Keratinocyte (primary cell): ENCODE measurements at regions not wholly inside any gene's neighbourhood (a gene's known extent, or its start where the extent isn't known, plus 50 kb on each side); places are given as distances from the start of the nearest gene placed in this dataset.

Experiments
- DNase-seq: peaks from one replicate; pipeline ENCODE4 v3.0.0-alpha.2; 2011; ENCODE audit warnings: low read depth, missing footprints, low spot score
- FAIRE-seq: peaks from 2 replicates; lab custom pipeline; 2011; peaks lifted over from hg19 to GRCh38; lab: Jason Lieb, UNC
- H2AFZ ChIP-seq: 2 replicates; pipeline ENCODE4 v1.6.0; 2012; ENCODE audit warnings: low read length, control low read depth, inconsistent platforms; ENCODE audit not compliant: control insufficient read depth
- H3K27ac ChIP-seq: 2 replicates; pipeline ENCODE4 v1.5.1; 2011; ENCODE audit warnings: low read length; ENCODE audit not compliant: control insufficient read depth, insufficient read depth
- H3K27me3 ChIP-seq: 3 replicates; pipeline ENCODE4 v1.6.0; 2011; ENCODE audit warnings: low read length; ENCODE audit not compliant: control insufficient read depth, insufficient read depth; ENCODE audit errors: extremely low read depth
- H3K36me3 ChIP-seq, 2 experiments: 2 replicates in 1 of 2; 3 replicates in 1 of 2; pipeline ENCODE4 v1.5.1; 2011; ENCODE audit warnings: low read length in 2 of 2, mild to moderate bottlenecking in 1 of 2; ENCODE audit not compliant: control insufficient read depth in 2 of 2, insufficient read depth in 2 of 2; ENCODE audit errors: extremely low read depth in 1 of 2
- H3K4me1 ChIP-seq: 3 replicates; pipeline ENCODE4 v1.5.1; 2011; ENCODE audit warnings: low read length; ENCODE audit not compliant: control insufficient read depth, insufficient read depth; ENCODE audit errors: extremely low read depth
- H3K4me2 ChIP-seq: 3 replicates; pipeline ENCODE4 v1.6.0; 2011; ENCODE audit warnings: low read depth, low read length; ENCODE audit not compliant: control insufficient read depth, insufficient read depth; ENCODE audit errors: extremely low read depth
- H3K4me3 ChIP-seq, 3 experiments: fragments of 200-600 bp in 1 of 3; sonication (generic) in 1 of 3; 2 replicates in 2 of 3; 3 replicates in 1 of 3; pipeline ENCODE4 v1.5.1; 2011 to 2016; ENCODE audit warnings: low read length in 3 of 3, mild to moderate bottlenecking in 3 of 3, control low read depth in 2 of 3, inconsistent platforms in 1 of 3, low read depth in 1 of 3, mixed read lengths in 1 of 3, mixed run types in 1 of 3, moderate library complexity in 1 of 3; ENCODE audit not compliant: control insufficient read depth in 2 of 3, insufficient read depth in 2 of 3; ENCODE audit errors: extremely low read depth in 1 of 3
- H3K79me2 ChIP-seq: 2 replicates; pipeline ENCODE4 v1.6.0; 2012; ENCODE audit warnings: low read length; ENCODE audit not compliant: control insufficient read depth, insufficient read depth
- H3K9ac ChIP-seq: 3 replicates; pipeline ENCODE4 v1.6.0; 2011; ENCODE audit warnings: low read length; ENCODE audit not compliant: control insufficient read depth, insufficient read depth; ENCODE audit errors: extremely low read depth
- H3K9me1 ChIP-seq: 3 replicates; pipeline ENCODE4 v1.6.0; 2011; ENCODE audit warnings: low read length; ENCODE audit not compliant: control insufficient read depth, insufficient read depth; ENCODE audit errors: extremely low read depth
- H3K9me3 ChIP-seq: 2 replicates; pipeline ENCODE4 v1.5.1; 2012; ENCODE audit warnings: low read depth, low read length; ENCODE audit not compliant: control insufficient read depth
- H4K20me1 ChIP-seq: 3 replicates; pipeline ENCODE4 v1.6.0; 2011; ENCODE audit warnings: low read length; ENCODE audit not compliant: control insufficient read depth, insufficient read depth; ENCODE audit errors: extremely low read depth
- CTCF ChIP-seq, 3 experiments: IDR thresholded peaks in 1 of 3; conservative IDR thresholded peaks in 1 of 3; optimal IDR thresholded peaks in 1 of 3; 2 replicates in 2 of 3; 3 replicates in 1 of 3; pipeline versions ENCODE3 to v1.5.1; 2011; ENCODE audit warnings: low read length in 3 of 3, mild to moderate bottlenecking in 3 of 3, moderate library complexity in 2 of 3, control low read depth in 1 of 3, inconsistent platforms in 1 of 3; ENCODE audit not compliant: insufficient read depth in 2 of 3; ENCODE audit errors: extremely low read depth in 1 of 3
- EZH2 ChIP-seq: IDR thresholded peaks from one replicate; pipeline ENCODE4 v1.6.1; 2012; ENCODE audit warnings: inconsistent platforms, mild to moderate bottlenecking, low read length, moderate library complexity
- dilution Hi-C: fragments of 300-500 bp; cut with MboI; formaldehyde crosslinking; loops from one replicate; pipeline ENCODE4 v1.7.0; 2020; ENCODE audit warnings: low sequenced_read_pairs; ENCODE audit not compliant: extremely low pct_ligation_motif_present

GRCh38 chr1:81242103-81242502, 558.6 kb upstream of the ADGRL2 start:
- no peak overlapping the region for H2AFZ ChIP-seq
- DNase-seq = no peak
- no peak overlapping the region for H3K4me3 ChIP-seq
- no peaks in the 10 kb centered on the region for H3K4me1 ChIP-seq
- no peak overlapping the region for H3K4me2 ChIP-seq
- H3K9me1 ChIP-seq = no peaks in the 10 kb centered on the region
- no peak for FAIRE-seq
- H3K9ac ChIP-seq = no peak overlapping the region
- no peak for TF ChIP-seq CTCF (optimal IDR thresholded peaks at IDR 0.05 in 1 of 3, IDR thresholded peaks at IDR 0.05 in 1 of 3, conservative IDR thresholded peaks at IDR 0.05 in 1 of 3; ENCODE audit: extremely low read depth in 1 of 3, insufficient read depth in 2 of 3, low read length in 3 of 3)
- no peak for TF ChIP-seq EZH2
- H3K27me3 ChIP-seq = peaks cover 16% of the 10 kb centered on the region
- dilution Hi-C loops = no loop called here
- H4K20me1 ChIP-seq = no peaks in the 10 kb centered on the region
- H3K9me3 ChIP-seq = no peaks in the 10 kb centered on the region
- no peaks in the 10 kb centered on the region for H3K79me2 ChIP-seq
- H3K27ac ChIP-seq = no peak overlapping the region
- H3K36me3 ChIP-seq = no peaks in the 10 kb centered on the region

- no peaks in the 10 kb centered on the region for H4K20me1 ChIP-seq
- H2AFZ ChIP-seq = peak overlapping the region; percentile 30
- no peaks in the 10 kb centered on the region for H3K9me3 ChIP-seq
- H3K36me3 ChIP-seq = no peaks in the 10 kb centered on the region
- no peaks in the 10 kb centered on the region for H3K4me1 ChIP-seq
- FAIRE-seq (no peak), DNase-seq (no peak)
- H3K27me3 ChIP-seq = peaks cover 16% of the 10 kb centered on the region
- dilution Hi-C loops = no loop called here
- no peak for TF ChIP-seq EZH2
- TF ChIP-seq CTCF (optimal IDR thresholded peaks at IDR 0.05 in 1 of 3, IDR thresholded peaks at IDR 0.05 in 1 of 3, conservative IDR thresholded peaks at IDR 0.05 in 1 of 3; ENCODE audit: extremely low read depth in 1 of 3, insufficient read depth in 2 of 3, low read length in 3 of 3) = no peak
- no peak overlapping the region for H3K9ac ChIP-seq
- peak overlapping the region; percentile 71 for H3K4me2 ChIP-seq
- no peaks in the 10 kb centered on the region for H3K9me1 ChIP-seq
- H3K79me2 ChIP-seq = no peaks in the 10 kb centered on the region
- H3K4me3 ChIP-seq = peak overlapping the region in 2 of 3 experiments; percentile 43 to 45
- no peak overlapping the region for H3K27ac ChIP-seq
These were observed 562.6 kb upstream of the ADGRL2 start for GRCh38 chr1:81238129-81238528.
